C4-2B (cell line): ENCODE measurements at regions not wholly inside any gene's neighbourhood (a gene's known extent, or its start where the extent isn't known, plus 50 kb on each side); places are given as distances from the start of the nearest gene placed in this dataset.

ENCODE experiments used
- ZFX ChIP-seq: fragments of 450-650 bp; IDR thresholded peaks from 2 replicates; pipeline ENCODE4 v1.6.1; 2017
- TF ChIP-seq, protein P1 (sequence below): fragments of 450-650 bp; conservative IDR thresholded peaks from 2 replicates; pipeline ENCODE4 v1.5.1; 2017; ENCODE audit warnings: mild to moderate bottlenecking

- TF ChIP-seq, protein P1, sequence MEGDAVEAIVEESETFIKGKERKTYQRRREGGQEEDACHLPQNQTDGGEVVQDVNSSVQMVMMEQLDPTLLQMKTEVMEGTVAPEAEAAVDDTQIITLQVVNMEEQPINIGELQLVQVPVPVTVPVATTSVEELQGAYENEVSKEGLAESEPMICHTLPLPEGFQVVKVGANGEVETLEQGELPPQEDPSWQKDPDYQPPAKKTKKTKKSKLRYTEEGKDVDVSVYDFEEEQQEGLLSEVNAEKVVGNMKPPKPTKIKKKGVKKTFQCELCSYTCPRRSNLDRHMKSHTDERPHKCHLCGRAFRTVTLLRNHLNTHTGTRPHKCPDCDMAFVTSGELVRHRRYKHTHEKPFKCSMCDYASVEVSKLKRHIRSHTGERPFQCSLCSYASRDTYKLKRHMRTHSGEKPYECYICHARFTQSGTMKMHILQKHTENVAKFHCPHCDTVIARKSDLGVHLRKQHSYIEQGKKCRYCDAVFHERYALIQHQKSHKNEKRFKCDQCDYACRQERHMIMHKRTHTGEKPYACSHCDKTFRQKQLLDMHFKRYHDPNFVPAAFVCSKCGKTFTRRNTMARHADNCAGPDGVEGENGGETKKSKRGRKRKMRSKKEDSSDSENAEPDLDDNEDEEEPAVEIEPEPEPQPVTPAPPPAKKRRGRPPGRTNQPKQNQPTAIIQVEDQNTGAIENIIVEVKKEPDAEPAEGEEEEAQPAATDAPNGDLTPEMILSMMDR, result no peak
- no peak for TF ChIP-seq ZFX
Observed at GRCh38 chr11:97428247-97428790, 1038.5 kb downstream of the JRKL start.
